Panc1 (cell line): ENCODE measurements at regions not wholly inside any gene's neighbourhood (a gene's known extent, or its start where the extent isn't known, plus 50 kb on each side); places are given as distances from the start of the nearest gene placed in this dataset.

Experiments used
- POLR2AphosphoS5 ChIP-seq: IDR thresholded peaks from 2 replicates; pipeline ENCODE4 v1.6.1; 2012; ENCODE audit warnings: mild to moderate bottlenecking, low read depth, low read length, moderate library complexity
- TF ChIP-seq, protein P1 (sequence below): fragments of 450-650 bp; IDR thresholded peaks from 2 replicates; pipeline ENCODE4 v1.5.1; 2017; ENCODE audit warnings: mild to moderate bottlenecking

GRCh38 chr2:164044622-164045021 is 308.8 kb upstream of the FIGN start:
- TF ChIP-seq POLR2AphosphoS5: no peak
- TF ChIP-seq, protein P1, sequence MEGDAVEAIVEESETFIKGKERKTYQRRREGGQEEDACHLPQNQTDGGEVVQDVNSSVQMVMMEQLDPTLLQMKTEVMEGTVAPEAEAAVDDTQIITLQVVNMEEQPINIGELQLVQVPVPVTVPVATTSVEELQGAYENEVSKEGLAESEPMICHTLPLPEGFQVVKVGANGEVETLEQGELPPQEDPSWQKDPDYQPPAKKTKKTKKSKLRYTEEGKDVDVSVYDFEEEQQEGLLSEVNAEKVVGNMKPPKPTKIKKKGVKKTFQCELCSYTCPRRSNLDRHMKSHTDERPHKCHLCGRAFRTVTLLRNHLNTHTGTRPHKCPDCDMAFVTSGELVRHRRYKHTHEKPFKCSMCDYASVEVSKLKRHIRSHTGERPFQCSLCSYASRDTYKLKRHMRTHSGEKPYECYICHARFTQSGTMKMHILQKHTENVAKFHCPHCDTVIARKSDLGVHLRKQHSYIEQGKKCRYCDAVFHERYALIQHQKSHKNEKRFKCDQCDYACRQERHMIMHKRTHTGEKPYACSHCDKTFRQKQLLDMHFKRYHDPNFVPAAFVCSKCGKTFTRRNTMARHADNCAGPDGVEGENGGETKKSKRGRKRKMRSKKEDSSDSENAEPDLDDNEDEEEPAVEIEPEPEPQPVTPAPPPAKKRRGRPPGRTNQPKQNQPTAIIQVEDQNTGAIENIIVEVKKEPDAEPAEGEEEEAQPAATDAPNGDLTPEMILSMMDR: no peak
